Left lung (tissue), 4 donors: ENCODE measurements at regions not wholly inside any gene's neighbourhood (a gene's known extent, or its start where the extent isn't known, plus 50 kb on each side); places are given as distances from the start of the nearest gene placed in this dataset.
"Not testable (repeated sequence)": the region's sequence is repeated elsewhere in the genome, so short reads cannot be mapped to it uniquely, and the experiment has no call there.

Experiments used
- ATAC-seq: fragments of 200-7000 bp; cut with Tn5 transposase; one replicate; pipeline ENCODE4 v1.9.1; 2020; ENCODE audit warnings: moderate library complexity
- DNase-seq, 4 donors: peaks; one replicate each; pipeline ENCODE4 v3.0.0-alpha.2; 2013 to 2020
- H3K27ac ChIP-seq, 2 donors: fragments of 200-600 bp; sonication (generic) in 1 of 2; one replicate each; pipeline versions ENCODE4 v1.5.0 to v1.8.0; 2020 to 2021
- H3K27me3 ChIP-seq, 2 donors: fragments of 200-600 bp; sonication (generic) in 1 of 2; one replicate each; pipeline versions ENCODE4 v1.5.0 to v1.8.0; 2020 to 2021
- H3K36me3 ChIP-seq, 2 donors: fragments of 200-600 bp; sonication (generic) in 1 of 2; one replicate each; pipeline versions ENCODE4 v1.5.0 to v1.8.0; 2020 to 2021
- H3K4me1 ChIP-seq, 2 donors: fragments of 200-600 bp; one replicate each; pipeline ENCODE4 v1.8.0; 2021
- H3K4me3 ChIP-seq, 2 donors: fragments of 200-600 bp; sonication (generic) in 1 of 2; one replicate each; pipeline versions ENCODE4 v1.5.0 to v1.8.0; 2020 to 2021; ENCODE audit warnings: mild to moderate bottlenecking in 1 of 2
- H3K9me3 ChIP-seq, 2 donors: fragments of 200-600 bp; sonication (generic) in 1 of 2; one replicate each; pipeline versions ENCODE4 v1.5.0 to v1.8.0; 2020 to 2021
- CTCF ChIP-seq, 2 donors: fragments of 200-600 bp; sonication (generic) in 1 of 2; IDR thresholded peaks; one replicate each; pipeline versions ENCODE4 v1.5.0 to v1.8.0; 2021; ENCODE audit warnings: antibody characterized with exemption in 2 of 2
- intact Hi-C, 2 donors: fragments of 100-400 bp; cut with DNase I; formaldehyde crosslinking; loops; one replicate each; pipeline versions ENCODE4 v1.11.2 to v1.14.2; 2022
- donor health status: DM: no; HTN: yes; CAD: no.
- donor health status: DM: no; HTN: no; CAD: no.

GRCh38 chr15:93932164-93932776, 299.1 kb upstream of the MCTP2 start:
- intact Hi-C loops = no loop called here
- Histone ChIP-seq H3K9me3 (no peaks in the 10 kb centered on the region), H3K27me3 (no peaks in the 10 kb centered on the region), H3K27ac (no peak overlapping the region), H3K4me1 (no peaks in the 10 kb centered on the region), H3K4me3 (no peak overlapping the region), H3K36me3 (no peaks in the 10 kb centered on the region)
- no peak for TF ChIP-seq CTCF (IDR thresholded peaks at IDR 0.05)
- DNase-seq (no peak), ATAC-seq (no peak)

GRCh38 chr15:93929375-93930094, 301.8 kb upstream of the MCTP2 start:
- no peaks in the 10 kb centered on the region for H3K9me3 ChIP-seq
- intact Hi-C loops = no loop called here
- ATAC-seq (peak; percentile 72), DNase-seq (peak in 1 of 4 donors; percentile 6)
- TF ChIP-seq CTCF (IDR thresholded peaks at IDR 0.05) = no peak
- H3K4me1 ChIP-seq = no peaks in the 10 kb centered on the region
- H3K27ac ChIP-seq = no peak overlapping the region
- H3K27me3 ChIP-seq = no peaks in the 10 kb centered on the region
- no peaks in the 10 kb centered on the region for H3K36me3 ChIP-seq
- H3K4me3 ChIP-seq = no peak overlapping the region

DNA sequence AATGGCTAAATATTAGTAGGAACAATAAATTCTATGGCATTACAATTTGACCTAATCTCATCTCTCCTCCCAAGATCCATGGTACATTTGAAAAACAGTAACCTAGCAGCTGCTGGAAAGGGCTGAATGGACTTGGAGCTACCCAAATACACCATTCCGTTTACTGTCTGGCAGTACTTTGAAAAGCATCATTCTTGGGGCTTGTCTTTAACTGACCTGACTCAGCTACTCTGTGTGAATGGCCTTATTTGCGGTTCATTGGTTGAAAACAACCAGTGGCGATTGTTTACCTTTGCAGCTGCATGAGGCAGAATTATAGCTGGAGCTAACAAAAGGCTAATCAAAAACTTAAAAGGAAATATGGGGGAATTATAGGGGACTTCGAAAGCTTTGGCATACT, 311.2 kb upstream of the MCTP2 start:
- no peak for DNase-seq
- no peaks in the 10 kb centered on the region for H3K27me3 ChIP-seq
- no peak overlapping the region for H3K4me3 ChIP-seq
- H3K27ac ChIP-seq = no peak overlapping the region
- no peaks in the 10 kb centered on the region for H3K9me3 ChIP-seq
- no peaks in the 10 kb centered on the region for H3K4me1 ChIP-seq
- ATAC-seq = no peak
- TF ChIP-seq CTCF (IDR thresholded peaks at IDR 0.05) = no peak
- intact Hi-C loops = no loop called here
- H3K36me3 ChIP-seq = no peaks in the 10 kb centered on the region

GRCh38 chr15:93918801-93919200, 312.6 kb upstream of the MCTP2 start:
- ATAC-seq, H3K4me1 ChIP-seq, intact Hi-C loops: not testable (repeated sequence)

GRCh38 chr15:93917181-93917580, 314.2 kb upstream of the MCTP2 start:
- Histone ChIP-seq H3K27ac (no peak overlapping the region), H3K4me1 (no peaks in the 10 kb centered on the region), H3K4me3 (no peak overlapping the region), H3K36me3 (no peaks in the 10 kb centered on the region), H3K27me3 (no peaks in the 10 kb centered on the region), H3K9me3 (no peaks in the 10 kb centered on the region)
- intact Hi-C loops = no loop called here
- TF ChIP-seq CTCF (IDR thresholded peaks at IDR 0.05) = no peak
- ATAC-seq = no peak
- no peak for DNase-seq

More at GRCh38 chr15:93918801-93919200, 312.6 kb upstream of the MCTP2 start:
- not testable (repeated sequence) for H3K27ac ChIP-seq, H3K36me3 ChIP-seq, H3K9me3 ChIP-seq, DNase-seq, H3K4me3 ChIP-seq, H3K27me3 ChIP-seq
